Endodermal cell (in vitro differentiated cells): ENCODE measurements at regions not wholly inside any gene's neighbourhood (a gene's known extent, or its start where the extent isn't known, plus 50 kb on each side); places are given as distances from the start of the nearest gene placed in this dataset.

Experiments
- DNase-seq: peaks from one replicate; pipeline ENCODE4 v3.0.0-alpha.2; 2017
- H3K27ac ChIP-seq: 2 replicates; pipeline ENCODE4 v1.5.1; 2013; ENCODE audit warnings: mild to moderate bottlenecking, low read depth, low read length, moderate library complexity
- H3K27me3 ChIP-seq: 2 replicates; pipeline ENCODE4 v1.6.1; 2013; ENCODE audit warnings: mild to moderate bottlenecking, low read length, moderate library complexity; ENCODE audit not compliant: insufficient read depth, control insufficient read depth, poor library complexity, severe bottlenecking
- H3K36me3 ChIP-seq: 2 replicates; pipeline ENCODE4 v1.7.0; 2013; ENCODE audit warnings: mild to moderate bottlenecking, low read length, moderate library complexity; ENCODE audit not compliant: control insufficient read depth, insufficient read depth
- H3K4me1 ChIP-seq: one replicate; pipeline ENCODE4 v1.7.0; 2013; ENCODE audit warnings: low read length; ENCODE audit not compliant: control insufficient read depth, insufficient read depth
- H3K4me3 ChIP-seq: 2 replicates; pipeline ENCODE4 v1.5.1; 2013; ENCODE audit warnings: mild to moderate bottlenecking, low read length, moderate library complexity
- H3K9ac ChIP-seq: 2 replicates; pipeline ENCODE4 v1.6.1; 2013; ENCODE audit warnings: mild to moderate bottlenecking, low read length, moderate library complexity; ENCODE audit not compliant: poor library complexity, severe bottlenecking; ENCODE audit errors: extremely low read depth
- H3K9me3 ChIP-seq: 2 replicates; pipeline ENCODE4 v1.6.1; 2013; ENCODE audit warnings: mild to moderate bottlenecking, low read length, moderate library complexity; ENCODE audit not compliant: control insufficient read depth
- H3K27ac Mint-ChIP-seq: 2 replicates; pipeline ENCODE4 v1.8.0; 2020; ENCODE audit warnings: mixed read lengths
- H3K27me3 Mint-ChIP-seq: 2 replicates; pipeline ENCODE4 v1.8.0; 2021; ENCODE audit warnings: mild to moderate bottlenecking, mixed read lengths; ENCODE audit not compliant: insufficient read depth
- H3K36me3 Mint-ChIP-seq: 2 replicates; pipeline ENCODE4 v1.8.0; 2020; ENCODE audit warnings: low read depth, mixed read lengths
- H3K4me1 Mint-ChIP-seq: 2 replicates; pipeline ENCODE4 v1.8.0; 2020; ENCODE audit warnings: mixed read lengths
- H3K4me3 Mint-ChIP-seq: 2 replicates; pipeline ENCODE4 v1.8.0; 2020; ENCODE audit warnings: mild to moderate bottlenecking, moderate library complexity, mixed read lengths
- H3K9me3 Mint-ChIP-seq: 2 replicates; pipeline ENCODE4 v1.8.0; 2020; ENCODE audit warnings: mild to moderate bottlenecking, mixed read lengths
- WGBS, 2 experiments: methylation state at CpG; one replicate each; pipeline versions ENCODE4 v1.1.5 to v1.1.7; 2013; ENCODE audit warnings: missing lambda C conversion rate in 2 of 2, mixed read lengths in 1 of 2; ENCODE audit not compliant: insufficient coverage in 1 of 2, insufficient read length in 1 of 2; 5-methylcytosine and 5-hydroxymethylcytosine counted together
- TF ChIP-seq, protein P1 (sequence below): fragments of 200-600 bp; sonication (generic); conservative IDR thresholded peaks from 2 replicates; pipeline ENCODE4 v1.5.0; 2021; ENCODE audit warnings: antibody characterized with exemption, mild to moderate bottlenecking

GRCh38 chr11:110991661-110992355 is 253.7 kb upstream of the POU2AF2 start:
- Histone ChIP-seq H3K27me3 (peaks cover 57% of the 10 kb centered on the region), H3K27ac (no peak overlapping the region), H3K4me1 (peaks cover 6% of the 10 kb centered on the region), H3K4me3 (no peak overlapping the region), H3K36me3 (no peaks in the 10 kb centered on the region), H3K9ac (no peak overlapping the region), H3K9me3 (no peaks in the 10 kb centered on the region)
- Mint-ChIP-seq H3K27me3 (peaks cover 46% of the 10 kb centered on the region), H3K9me3 (no peaks in the 10 kb centered on the region), H3K36me3 (no peaks in the 10 kb centered on the region), H3K4me1 (peaks cover 33% of the 10 kb centered on the region), H3K4me3 (no peak overlapping the region), H3K27ac (no peak overlapping the region)
- WGBS, 2 experiments: 82 to 86% methylated on average over 2 to 4 of the region's 4 CpGs
- DNase-seq: no peak
- TF ChIP-seq, protein P1, sequence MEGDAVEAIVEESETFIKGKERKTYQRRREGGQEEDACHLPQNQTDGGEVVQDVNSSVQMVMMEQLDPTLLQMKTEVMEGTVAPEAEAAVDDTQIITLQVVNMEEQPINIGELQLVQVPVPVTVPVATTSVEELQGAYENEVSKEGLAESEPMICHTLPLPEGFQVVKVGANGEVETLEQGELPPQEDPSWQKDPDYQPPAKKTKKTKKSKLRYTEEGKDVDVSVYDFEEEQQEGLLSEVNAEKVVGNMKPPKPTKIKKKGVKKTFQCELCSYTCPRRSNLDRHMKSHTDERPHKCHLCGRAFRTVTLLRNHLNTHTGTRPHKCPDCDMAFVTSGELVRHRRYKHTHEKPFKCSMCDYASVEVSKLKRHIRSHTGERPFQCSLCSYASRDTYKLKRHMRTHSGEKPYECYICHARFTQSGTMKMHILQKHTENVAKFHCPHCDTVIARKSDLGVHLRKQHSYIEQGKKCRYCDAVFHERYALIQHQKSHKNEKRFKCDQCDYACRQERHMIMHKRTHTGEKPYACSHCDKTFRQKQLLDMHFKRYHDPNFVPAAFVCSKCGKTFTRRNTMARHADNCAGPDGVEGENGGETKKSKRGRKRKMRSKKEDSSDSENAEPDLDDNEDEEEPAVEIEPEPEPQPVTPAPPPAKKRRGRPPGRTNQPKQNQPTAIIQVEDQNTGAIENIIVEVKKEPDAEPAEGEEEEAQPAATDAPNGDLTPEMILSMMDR: no peak

- Histone ChIP-seq H3K36me3 (no peaks in the 10 kb centered on the region), H3K9me3 (no peaks in the 10 kb centered on the region), H3K4me3 (no peak overlapping the region), H3K27ac (no peak overlapping the region), H3K9ac (no peak overlapping the region), H3K4me1 (peaks cover 6% of the 10 kb centered on the region), H3K27me3 (peaks cover 61% of the 10 kb centered on the region)
- H3K9me3 Mint-ChIP-seq: no peaks in the 10 kb centered on the region
- peaks cover 33% of the 10 kb centered on the region for H3K4me1 Mint-ChIP-seq
- TF ChIP-seq, protein P1: no peak
- H3K27ac Mint-ChIP-seq: no peak overlapping the region
- DNase-seq: no peak
- peaks cover 40% of the 10 kb centered on the region for H3K27me3 Mint-ChIP-seq
- 77 to 80% methylated on average over 1 to 2 of the region's 3 CpGs for whole genome bisulfite sequencing, 2 experiments
- no peak overlapping the region for H3K4me3 Mint-ChIP-seq
- H3K36me3 Mint-ChIP-seq: no peaks in the 10 kb centered on the region
These were observed 255.2 kb upstream of the POU2AF2 start for GRCh38 chr11:110990311-110990710.

DNA sequence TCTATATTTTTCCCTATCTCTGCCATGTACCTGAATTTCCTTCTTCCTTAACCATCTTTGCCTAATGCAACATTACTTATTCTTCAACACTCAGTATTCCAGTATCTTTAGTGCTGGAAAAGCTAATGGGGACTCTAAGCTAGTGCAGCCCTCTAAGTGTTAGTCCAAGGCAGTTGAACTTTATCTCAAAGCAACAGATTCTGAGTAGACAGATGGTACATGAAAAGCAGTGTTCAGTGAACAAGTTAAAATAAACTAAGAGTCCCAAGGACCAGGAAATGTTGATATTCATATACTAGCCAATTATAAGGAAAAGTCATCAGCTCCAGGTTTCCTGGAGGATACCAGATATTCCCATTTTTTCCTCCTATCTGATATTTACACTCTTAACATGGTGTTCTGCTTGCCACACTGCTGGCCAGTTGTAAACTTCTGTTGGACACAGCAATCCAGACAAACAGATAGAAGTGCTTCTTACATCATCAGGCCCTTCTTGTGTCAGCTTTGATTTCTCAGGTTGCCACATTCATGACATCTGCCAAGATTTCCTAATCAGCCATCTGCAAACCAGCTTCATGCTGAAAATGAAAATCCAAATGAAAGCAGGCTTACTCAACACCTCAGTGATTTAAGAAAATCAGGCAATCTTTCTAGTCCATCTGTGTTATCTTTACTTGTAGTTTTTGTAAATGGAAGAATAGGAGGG is 255.9 kb upstream of the POU2AF2 start:
- H3K36me3 Mint-ChIP-seq: no peaks in the 10 kb centered on the region
- peaks cover 54% of the 10 kb centered on the region for H3K27me3 ChIP-seq
- no peak overlapping the region for H3K4me3 Mint-ChIP-seq
- no peak overlapping the region for H3K27ac ChIP-seq
- H3K9me3 ChIP-seq: no peaks in the 10 kb centered on the region
- H3K27ac Mint-ChIP-seq: no peak overlapping the region
- peaks cover 33% of the 10 kb centered on the region for H3K27me3 Mint-ChIP-seq
- H3K4me3 ChIP-seq: no peak overlapping the region
- TF ChIP-seq, protein P1: no peak
- peaks cover 31% of the 10 kb centered on the region for H3K4me1 Mint-ChIP-seq
- no peak for DNase-seq
- no peak overlapping the region for H3K9ac ChIP-seq
- no peaks in the 10 kb centered on the region for H3K9me3 Mint-ChIP-seq
- no peaks in the 10 kb centered on the region for H3K36me3 ChIP-seq
- H3K4me1 ChIP-seq: peaks cover 6% of the 10 kb centered on the region
